ENCODE measurements at regions not wholly inside any gene's neighbourhood (a gene's known extent, or its start where the extent isn't known, plus 50 kb on each side); places are given as distances from the start of the nearest gene placed in this dataset.

DNA sequence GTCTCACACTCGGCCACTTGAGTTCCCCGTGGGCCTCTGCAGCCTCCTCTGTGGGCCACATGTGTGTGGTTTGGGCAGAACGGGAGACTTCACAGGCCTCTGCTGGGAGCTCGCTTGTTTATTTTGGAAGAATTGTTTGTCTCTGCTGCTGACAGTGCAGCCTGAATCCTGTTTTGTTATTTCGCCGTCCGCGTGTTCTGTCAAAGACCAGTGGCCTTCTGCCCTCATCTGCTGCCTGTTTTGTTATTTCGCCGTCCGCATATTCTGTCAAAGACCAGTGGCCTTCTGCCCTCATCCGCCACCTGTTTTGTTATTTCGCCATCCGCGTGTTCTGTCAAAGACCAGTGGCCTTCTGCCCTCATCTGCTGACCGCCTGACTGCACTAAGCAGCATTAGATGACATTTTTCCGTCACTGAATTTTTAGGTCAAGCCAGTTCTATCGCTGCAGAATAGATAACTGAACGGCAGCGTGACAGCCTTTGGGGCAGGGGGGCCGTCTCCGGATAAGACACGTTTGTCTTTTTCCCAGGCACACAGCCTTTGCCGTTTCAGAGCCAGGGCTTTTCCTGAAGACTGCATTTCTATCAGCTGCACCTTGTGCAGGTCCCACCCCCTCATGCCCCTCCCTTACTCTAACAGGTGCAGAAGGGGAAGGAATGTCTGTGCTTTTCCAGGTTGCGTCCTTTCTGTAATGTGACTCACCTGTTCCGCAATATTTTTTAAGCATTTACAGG, 158.5 kb upstream of the AFDN start (continued):
- TF ChIP-seq STAG1 (CRISPR knock-in tag; IDR thresholded peaks at IDR 0.05) (peak; percentile 60), NFE2L1 (CRISPR knock-in tag; IDR thresholded peaks at IDR 0.05; ENCODE audit: borderline replicate concordance) (no peak), HDAC6 (IDR thresholded peaks at IDR 0.05; ENCODE audit: low read depth, low read length) (no peak), ZFP91 (CRISPR knock-in tag; IDR thresholded peaks at IDR 0.05; ENCODE audit: borderline replicate concordance) (peak; percentile 89), ZNF124 (CRISPR knock-in tag; IDR thresholded peaks at IDR 0.05) (peak; percentile 76), ZNF10 (CRISPR knock-in tag; IDR thresholded peaks at IDR 0.05; ENCODE audit: borderline replicate concordance, low read depth) (no peak), ATF7-NPFF (CRISPR knock-in tag; IDR thresholded peaks at IDR 0.05; ENCODE audit: low read depth) (peak; percentile 90), MTA1 (CRISPR knock-in tag; IDR thresholded peaks at IDR 0.05; ENCODE audit: borderline replicate concordance) (peak; percentile 94), SOX13 (IDR thresholded peaks at IDR 0.05) (no peak; the same call in none of the 2 replicates), SOX13 (CRISPR knock-in tag; conservative IDR thresholded peaks at IDR 0.05 in 1 of 2, IDR thresholded peaks at IDR 0.05 in 1 of 2) (peak in 1 of 2 experiments; percentile 93; a peak in 2 of 4 replicates), FOXP1 (IDR thresholded peaks at IDR 0.05) (peak; percentile 67), FOXP1 (CRISPR knock-in tag; IDR thresholded peaks at IDR 0.05) (peak; percentile 96), NFYB (CRISPR knock-in tag; IDR thresholded peaks at IDR 0.05) (no peak), HOXA9 (CRISPR knock-in tag; IDR thresholded peaks at IDR 0.05; ENCODE audit: borderline replicate concordance) (peak; percentile 61), ZNF720 (CRISPR knock-in tag; IDR thresholded peaks at IDR 0.05) (no peak), THAP11 (CRISPR knock-in tag; IDR thresholded peaks at IDR 0.05) (peak; percentile 75), ZNF570 (CRISPR knock-in tag; IDR thresholded peaks at IDR 0.05; ENCODE audit: borderline replicate concordance) (no peak), NAIF1 (CRISPR knock-in tag; IDR thresholded peaks at IDR 0.05; ENCODE audit: borderline replicate concordance) (peak; percentile 65; the same call in 1 of the 2 replicates), ZKSCAN5 (CRISPR knock-in tag; IDR thresholded peaks at IDR 0.05) (no peak; the same call in 1 of the 2 replicates)
- TF ChIP-seq, protein P1, sequence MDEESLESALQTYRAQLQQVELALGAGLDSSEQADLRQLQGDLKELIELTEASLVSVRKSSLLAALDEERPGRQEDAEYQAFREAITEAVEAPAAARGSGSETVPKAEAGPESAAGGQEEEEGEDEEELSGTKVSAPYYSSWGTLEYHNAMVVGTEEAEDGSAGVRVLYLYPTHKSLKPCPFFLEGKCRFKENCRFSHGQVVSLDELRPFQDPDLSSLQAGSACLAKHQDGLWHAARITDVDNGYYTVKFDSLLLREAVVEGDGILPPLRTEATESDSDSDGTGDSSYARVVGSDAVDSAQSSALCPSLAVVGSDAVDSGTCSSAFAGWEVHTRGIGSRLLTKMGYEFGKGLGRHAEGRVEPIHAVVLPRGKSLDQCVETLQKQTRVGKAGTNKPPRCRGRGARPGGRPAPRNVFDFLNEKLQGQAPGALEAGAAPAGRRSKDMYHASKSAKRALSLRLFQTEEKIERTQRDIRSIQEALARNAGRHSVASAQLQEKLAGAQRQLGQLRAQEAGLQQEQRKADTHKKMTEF (CRISPR knock-in tag; IDR thresholded peaks at IDR 0.05) = peak; percentile 99
- TF ChIP-seq, protein P2, sequence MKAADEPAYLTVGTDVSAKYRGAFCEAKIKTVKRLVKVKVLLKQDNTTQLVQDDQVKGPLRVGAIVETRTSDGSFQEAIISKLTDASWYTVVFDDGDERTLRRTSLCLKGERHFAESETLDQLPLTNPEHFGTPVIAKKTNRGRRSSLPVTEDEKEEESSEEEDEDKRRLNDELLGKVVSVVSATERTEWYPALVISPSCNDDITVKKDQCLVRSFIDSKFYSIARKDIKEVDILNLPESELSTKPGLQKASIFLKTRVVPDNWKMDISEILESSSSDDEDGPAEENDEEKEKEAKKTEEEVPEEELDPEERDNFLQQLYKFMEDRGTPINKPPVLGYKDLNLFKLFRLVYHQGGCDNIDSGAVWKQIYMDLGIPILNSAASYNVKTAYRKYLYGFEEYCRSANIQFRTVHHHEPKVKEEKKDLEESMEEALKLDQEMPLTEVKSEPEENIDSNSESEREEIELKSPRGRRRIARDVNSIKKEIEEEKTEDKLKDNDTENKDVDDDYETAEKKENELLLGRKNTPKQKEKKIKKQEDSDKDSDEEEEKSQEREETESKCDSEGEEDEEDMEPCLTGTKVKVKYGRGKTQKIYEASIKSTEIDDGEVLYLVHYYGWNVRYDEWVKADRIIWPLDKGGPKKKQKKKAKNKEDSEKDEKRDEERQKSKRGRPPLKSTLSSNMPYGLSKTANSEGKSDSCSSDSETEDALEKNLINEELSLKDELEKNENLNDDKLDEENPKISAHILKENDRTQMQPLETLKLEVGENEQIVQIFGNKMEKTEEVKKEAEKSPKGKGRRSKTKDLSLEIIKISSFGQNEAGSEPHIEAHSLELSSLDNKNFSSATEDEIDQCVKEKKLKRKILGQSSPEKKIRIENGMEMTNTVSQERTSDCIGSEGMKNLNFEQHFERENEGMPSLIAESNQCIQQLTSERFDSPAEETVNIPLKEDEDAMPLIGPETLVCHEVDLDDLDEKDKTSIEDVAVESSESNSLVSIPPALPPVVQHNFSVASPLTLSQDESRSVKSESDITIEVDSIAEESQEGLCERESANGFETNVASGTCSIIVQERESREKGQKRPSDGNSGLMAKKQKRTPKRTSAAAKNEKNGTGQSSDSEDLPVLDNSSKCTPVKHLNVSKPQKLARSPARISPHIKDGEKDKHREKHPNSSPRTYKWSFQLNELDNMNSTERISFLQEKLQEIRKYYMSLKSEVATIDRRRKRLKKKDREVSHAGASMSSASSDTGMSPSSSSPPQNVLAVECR (CRISPR knock-in tag; IDR thresholded peaks at IDR 0.05; ENCODE audit: borderline replicate concordance) = peak; percentile 99
- TF ChIP-seq, protein P3, sequence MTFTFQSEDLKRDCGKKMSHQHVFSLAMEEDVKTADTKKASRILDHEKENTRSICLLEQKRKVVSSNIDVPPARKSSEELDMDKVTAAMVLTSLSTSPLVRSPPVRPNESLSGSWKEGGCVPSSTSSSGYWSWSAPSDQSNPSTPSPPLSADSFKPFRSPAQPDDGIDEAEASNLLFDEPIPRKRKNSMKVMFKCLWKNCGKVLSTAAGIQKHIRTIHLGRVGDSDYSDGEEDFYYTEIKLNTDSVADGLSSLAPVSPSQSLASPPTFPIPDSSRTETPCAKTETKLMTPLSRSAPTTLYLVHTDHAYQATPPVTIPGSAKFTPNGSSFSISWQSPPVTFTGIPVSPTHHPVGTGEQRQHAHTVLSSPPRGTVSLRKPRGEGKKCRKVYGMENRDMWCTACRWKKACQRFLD (CRISPR knock-in tag; IDR thresholded peaks at IDR 0.05; ENCODE audit: borderline replicate concordance) = no peak
